ENCODE measurements at regions not wholly inside any gene's neighbourhood (a gene's known extent, or its start where the extent isn't known, plus 50 kb on each side); places are given as distances from the start of the nearest gene placed in this dataset.

- no peak overlapping the region for H3K4me3 ChIP-seq (ENCODE audit: low read depth, low read length)
- TF ChIP-seq CTCF (IDR thresholded peaks at IDR 0.05; ENCODE audit: low read depth, low read length) = no peak
These were observed 163.3 kb upstream of the HCRTR2 start for GRCh38 chr6:55011034-55011433.

- H3K4me3 ChIP-seq (ENCODE audit: low read depth, low read length) = no peak overlapping the region
- no peak for TF ChIP-seq CTCF (IDR thresholded peaks at IDR 0.05; ENCODE audit: low read depth, low read length)
These were observed 161.9 kb upstream of the HCRTR2 start for GRCh38 chr6:55012454-55012853.

GRCh38 chr6:55014321-55015088 lies 159.8 kb upstream of the HCRTR2 start:
- TF ChIP-seq CTCF (IDR thresholded peaks at IDR 0.05; ENCODE audit: low read depth, low read length) = no peak

GRCh38 chr6:55016261-55016660 lies 158.1 kb upstream of the HCRTR2 start:
- no peak overlapping the region for H3K4me3 ChIP-seq (ENCODE audit: low read depth, low read length)
- no peak for TF ChIP-seq CTCF (IDR thresholded peaks at IDR 0.05; ENCODE audit: low read depth, low read length)

More at GRCh38 chr6:55014321-55015088, 159.8 kb upstream of the HCRTR2 start:
- no peak overlapping the region for H3K4me3 ChIP-seq (ENCODE audit: low read depth, low read length)

GRCh38 chr6:55017555-55018300 lies 156.6 kb upstream of the HCRTR2 start:
- no peak overlapping the region for H3K4me3 ChIP-seq (ENCODE audit: low read depth, low read length)
- TF ChIP-seq CTCF (IDR thresholded peaks at IDR 0.05; ENCODE audit: low read depth, low read length) = no peak

GRCh38 chr6:55019591-55019990 lies 154.7 kb upstream of the HCRTR2 start:
- TF ChIP-seq CTCF (IDR thresholded peaks at IDR 0.05; ENCODE audit: low read depth, low read length) = no peak
- no peak overlapping the region for H3K4me3 ChIP-seq (ENCODE audit: low read depth, low read length)

- TF ChIP-seq CTCF (IDR thresholded peaks at IDR 0.05; ENCODE audit: low read depth, low read length) = no peak
- H3K4me3 ChIP-seq (ENCODE audit: low read depth, low read length) = no peak overlapping the region
These were observed 151.1 kb upstream of the HCRTR2 start for GRCh38 chr6:55023230-55023629.
